ENCODE measurements at regions not wholly inside any gene's neighbourhood (a gene's known extent, or its start where the extent isn't known, plus 50 kb on each side); places are given as distances from the start of the nearest gene placed in this dataset.
"Not testable (repeated sequence)": the region's sequence is repeated elsewhere in the genome, so short reads cannot be mapped to it uniquely, and the experiment has no call there.

- not testable (repeated sequence) for DNase-seq (ENCODE audit: low read depth)
These were observed 749.1 kb upstream of the DEFB115 start for GRCh38 chr20:30508382-30508781.

GRCh38 chr20:30511322-30512030 is 746.0 kb upstream of the DEFB115 start:
- DNase-seq (ENCODE audit: low read depth), result no peak

GRCh38 chr20:30513050-30513628 is 744.3 kb upstream of the DEFB115 start:
- DNase-seq (ENCODE audit: low read depth), result no peak

GRCh38 chr20:30515915-30516314 is 741.5 kb upstream of the DEFB115 start:
- not testable (repeated sequence) for DNase-seq (ENCODE audit: low read depth)

GRCh38 chr20:30518906-30519305 is 738.6 kb upstream of the DEFB115 start:
- DNase-seq (ENCODE audit: low read depth), result not testable (repeated sequence)

- DNase-seq (ENCODE audit: low read depth), result not testable (repeated sequence)
These were observed 735.6 kb upstream of the DEFB115 start for GRCh38 chr20:30521686-30522415.

- not testable (repeated sequence) for DNase-seq (ENCODE audit: low read depth)
These were observed 733.3 kb upstream of the DEFB115 start for GRCh38 chr20:30524155-30524554.

GRCh38 chr20:30524761-30525160 is 732.7 kb upstream of the DEFB115 start:
- not testable (repeated sequence) for DNase-seq (ENCODE audit: low read depth)

GRCh38 chr20:30533653-30534052 is 723.8 kb upstream of the DEFB115 start:
- not testable (repeated sequence) for DNase-seq (ENCODE audit: low read depth)

- DNase-seq (ENCODE audit: low read depth), result not testable (repeated sequence)
These were observed 720.0 kb upstream of the DEFB115 start for GRCh38 chr20:30537459-30537858.

GRCh38 chr20:30540330-30541069 is 717.0 kb upstream of the DEFB115 start:
- not testable (repeated sequence) for DNase-seq (ENCODE audit: low read depth)

GRCh38 chr20:30551236-30551635 is 706.2 kb upstream of the DEFB115 start:
- not testable (repeated sequence) for DNase-seq (ENCODE audit: low read depth)

GRCh38 chr20:30556797-30557196 is 700.7 kb upstream of the DEFB115 start:
- DNase-seq (ENCODE audit: low read depth), result not testable (repeated sequence)

- peak; percentile 12 for DNase-seq (ENCODE audit: low read depth)
These were observed 692.4 kb upstream of the DEFB115 start for GRCh38 chr20:30565086-30565485.

- DNase-seq (ENCODE audit: low read depth), result peak; percentile 20
These were observed 687.6 kb upstream of the DEFB115 start for GRCh38 chr20:30569867-30570266.

GRCh38 chr20:30570622-30571021 is 686.8 kb upstream of the DEFB115 start:
- not testable (repeated sequence) for DNase-seq (ENCODE audit: low read depth)

GRCh38 chr20:30574337-30574736 is 683.1 kb upstream of the DEFB115 start:
- not testable (repeated sequence) for DNase-seq (ENCODE audit: low read depth)

GRCh38 chr20:30579069-30579468 is 678.4 kb upstream of the DEFB115 start:
- DNase-seq (ENCODE audit: low read depth), result not testable (repeated sequence)

GRCh38 chr20:30579824-30580438 is 677.5 kb upstream of the DEFB115 start:
- DNase-seq (ENCODE audit: low read depth), result peak; percentile 66

- DNase-seq (ENCODE audit: low read depth), result peak; percentile 6
These were observed 675.6 kb upstream of the DEFB115 start for GRCh38 chr20:30581839-30582238.

- DNase-seq (ENCODE audit: low read depth), result not testable (repeated sequence)
These were observed 673.1 kb upstream of the DEFB115 start for GRCh38 chr20:30584403-30584802.

Measured in M059J (cell line).